ENCODE measurements at regions not wholly inside any gene's neighbourhood (a gene's known extent, or its start where the extent isn't known, plus 50 kb on each side); places are given as distances from the start of the nearest gene placed in this dataset.

DNA sequence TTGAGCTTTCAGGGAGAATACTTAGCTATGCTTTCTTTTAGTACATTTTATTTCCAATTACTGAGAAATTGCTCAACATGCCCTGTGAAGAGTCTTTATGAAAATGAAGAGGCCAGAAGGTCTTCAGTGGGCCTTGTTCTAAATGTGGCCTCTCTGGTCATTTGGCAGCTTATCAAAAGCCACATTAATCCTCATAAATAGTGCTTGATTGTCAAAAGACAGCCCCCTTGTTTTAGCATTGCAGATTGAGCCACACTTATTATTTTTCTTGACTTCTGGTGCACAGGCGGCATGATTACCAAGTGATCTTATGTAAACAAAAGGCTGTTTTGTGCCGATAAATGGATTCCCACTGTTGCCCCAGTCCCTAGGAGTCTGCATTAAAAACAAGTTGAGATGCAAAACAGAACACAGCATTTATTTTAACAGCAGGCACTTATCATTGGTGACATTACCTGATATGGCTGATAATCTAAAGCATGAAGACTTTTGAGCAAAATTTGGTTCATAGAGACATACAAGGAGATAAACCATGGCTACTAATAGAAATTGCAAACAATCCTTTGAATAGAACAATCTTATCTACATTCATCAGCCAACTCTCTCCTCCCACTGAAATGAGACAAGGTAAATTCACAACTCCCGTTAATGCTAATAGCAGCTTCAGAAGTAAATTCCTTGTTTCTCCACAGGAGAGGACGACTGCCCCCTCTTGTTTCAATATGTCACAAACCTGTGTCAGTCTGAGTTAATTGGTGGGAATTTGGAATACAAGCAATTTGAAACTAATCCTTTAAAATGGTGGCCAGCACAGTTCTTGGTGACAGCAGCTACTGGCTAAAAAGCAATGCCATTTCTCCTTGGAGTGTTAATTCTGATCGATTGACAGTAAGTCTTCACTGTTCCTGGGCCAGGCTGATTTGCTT lies 194.3 kb downstream of the NSUN3 start:
- DNase-seq (ENCODE audit: low read depth in 3 of 3, low spot score in 2 of 3), result no peak

GRCh38 chr3:94258851-94259250 lies 196.0 kb downstream of the NSUN3 start:
- no peak for DNase-seq (ENCODE audit: low read depth in 3 of 3, low spot score in 2 of 3)

DNA sequence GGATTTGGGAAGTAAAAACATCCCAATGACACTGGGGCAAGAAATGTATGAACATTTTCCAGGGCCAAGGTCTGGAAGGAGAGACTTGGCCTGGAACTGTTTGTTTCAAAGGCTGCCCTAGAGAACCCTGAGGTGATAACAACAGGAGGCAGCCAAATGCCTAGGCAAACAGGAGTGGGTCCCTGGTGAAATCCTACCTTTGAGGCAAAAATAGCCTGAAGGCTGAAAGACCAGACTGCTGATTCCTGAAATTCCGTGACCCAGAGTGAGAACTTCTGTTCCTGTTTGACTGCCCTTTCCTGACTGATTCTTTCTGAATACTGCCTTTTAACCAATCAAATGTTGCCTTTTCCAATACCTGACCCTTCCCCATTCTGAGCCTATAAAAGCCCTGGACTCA lies 196.4 kb downstream of the NSUN3 start:
- DNase-seq (ENCODE audit: low read depth in 3 of 3, low spot score in 2 of 3), result no peak

DNA sequence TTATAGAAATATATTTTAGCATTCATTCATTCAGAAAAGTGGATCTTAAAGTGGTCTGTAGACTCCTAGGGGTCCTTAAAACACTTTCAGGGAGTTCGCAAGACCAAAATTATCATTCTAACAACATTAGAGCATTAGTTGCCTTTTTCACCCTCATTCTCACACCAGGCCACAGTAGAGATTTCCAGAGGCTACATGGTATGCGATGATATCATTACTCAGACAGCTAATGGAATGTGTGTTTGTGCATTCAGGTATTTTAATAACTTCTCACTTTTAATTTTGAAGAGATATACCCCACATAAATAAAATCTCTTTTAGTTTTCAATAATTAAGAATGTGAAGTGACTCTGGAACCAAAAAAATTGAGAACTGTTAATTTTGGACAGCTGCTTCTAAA lies 206.9 kb downstream of the NSUN3 start:
- DNase-seq (ENCODE audit: low read depth in 3 of 3, low spot score in 2 of 3), result no peak

DNA sequence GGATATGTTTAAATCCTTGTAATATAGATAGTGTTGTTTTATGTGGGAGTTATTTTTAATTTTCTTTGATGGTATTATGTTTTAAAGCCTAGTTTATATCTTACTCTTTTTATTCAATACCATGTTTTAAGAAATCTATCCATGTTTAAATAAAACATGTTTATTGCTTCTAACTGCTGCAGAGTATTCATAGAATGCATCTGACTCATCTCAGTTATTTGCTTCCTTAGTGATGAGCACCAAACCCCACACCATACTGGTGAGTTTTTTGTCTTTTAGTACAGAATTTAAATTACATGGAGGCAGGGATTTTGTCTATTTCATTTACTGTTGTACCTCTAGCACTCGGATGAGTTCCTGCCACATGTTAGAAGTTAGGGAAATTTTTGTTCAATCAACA lies 209.2 kb downstream of the NSUN3 start:
- DNase-seq (ENCODE audit: low read depth in 3 of 3, low spot score in 2 of 3), result no peak

DNA sequence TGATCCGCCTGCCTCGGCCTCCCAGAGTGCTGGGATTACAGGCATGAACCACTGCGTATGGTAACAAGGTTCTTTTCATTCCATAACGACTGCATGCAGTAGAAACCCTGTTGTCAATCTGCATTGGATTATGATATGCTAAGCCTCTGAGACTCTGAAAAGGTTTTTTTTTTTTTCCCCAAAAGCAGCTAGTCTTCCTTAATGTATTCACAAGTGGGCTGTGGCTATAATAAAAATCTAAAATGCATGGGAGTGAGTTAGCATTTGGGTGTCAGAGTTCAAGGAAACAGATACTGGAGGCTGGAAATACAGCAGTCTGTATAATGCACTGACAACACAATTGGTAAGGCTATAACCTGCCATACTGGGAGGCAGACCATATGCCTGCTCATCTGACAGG lies 218.1 kb downstream of the NSUN3 start:
- DNase-seq (ENCODE audit: low read depth in 3 of 3, low spot score in 2 of 3), result no peak

DNA sequence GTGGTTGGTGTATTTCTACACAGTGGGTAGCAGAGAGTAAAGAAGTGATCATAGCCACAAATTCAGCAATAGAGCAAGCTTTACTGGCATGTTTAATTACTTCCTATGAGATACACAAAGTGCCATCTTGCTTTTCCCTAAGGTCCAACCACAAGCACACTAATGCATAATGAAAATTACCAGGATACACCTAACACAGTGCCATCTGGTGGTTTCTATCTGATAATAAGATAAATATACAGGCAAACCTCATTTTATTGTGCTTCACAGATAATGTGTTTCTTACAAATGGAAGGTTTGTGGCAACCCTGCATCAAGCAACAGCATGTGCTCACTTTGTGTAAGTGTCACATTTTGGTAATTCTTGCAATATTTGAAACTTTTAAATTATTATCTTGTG lies 223.0 kb downstream of the NSUN3 start:
- no peak for DNase-seq (ENCODE audit: low read depth in 3 of 3, low spot score in 2 of 3)

- DNase-seq (ENCODE audit: low read depth in 3 of 3, low spot score in 2 of 3), result no peak
These were observed 228.8 kb downstream of the NSUN3 start for GRCh38 chr3:94291686-94292085.

DNA sequence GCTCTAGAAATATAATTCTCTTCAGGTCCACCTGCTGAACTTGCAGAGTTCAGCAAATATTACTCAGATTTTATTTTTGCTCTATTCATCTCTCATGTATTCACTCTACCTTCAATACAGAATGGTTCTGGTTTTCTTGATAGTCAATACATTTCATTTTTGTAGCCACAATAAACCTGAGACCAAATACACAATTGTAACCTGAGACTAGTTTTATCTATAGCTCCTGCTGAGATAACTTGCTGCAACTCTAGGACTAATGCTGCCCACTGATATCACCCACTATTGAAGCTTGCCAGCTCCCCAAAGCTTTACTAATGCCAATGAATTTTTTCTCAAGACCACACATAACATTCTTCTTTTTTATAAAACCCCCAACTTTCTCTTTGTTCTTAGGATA lies 229.3 kb downstream of the NSUN3 start:
- DNase-seq (ENCODE audit: low read depth in 3 of 3, low spot score in 2 of 3), result no peak

- no peak for DNase-seq (ENCODE audit: low read depth in 3 of 3, low spot score in 2 of 3)
These were observed 230.9 kb downstream of the NSUN3 start for GRCh38 chr3:94293793-94294195.

GRCh38 chr3:94294806-94295205 lies 231.9 kb downstream of the NSUN3 start:
- no peak for DNase-seq (ENCODE audit: low read depth in 3 of 3, low spot score in 2 of 3)

DNA sequence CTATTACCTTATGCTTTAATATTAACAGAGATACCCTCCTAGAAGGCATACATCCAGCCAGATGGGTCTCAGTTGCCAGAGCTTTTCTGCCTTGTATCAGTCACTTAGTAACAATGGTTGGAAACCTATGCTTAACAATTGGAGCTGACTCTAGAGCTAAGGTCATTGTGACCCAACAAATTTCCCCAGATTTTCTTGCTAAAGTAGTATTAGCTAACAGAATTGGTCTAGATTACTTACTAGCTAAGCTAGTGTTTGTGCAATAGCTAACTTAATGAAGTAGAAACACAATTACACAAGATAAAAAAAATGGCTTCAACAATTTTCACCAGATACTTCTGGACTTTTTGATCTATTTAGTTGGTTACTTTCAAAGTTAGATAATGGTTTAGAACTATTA lies 236.9 kb downstream of the NSUN3 start:
- no peak for DNase-seq (ENCODE audit: low read depth in 3 of 3, low spot score in 2 of 3)

GRCh38 chr3:94301366-94301765 lies 238.5 kb downstream of the NSUN3 start:
- DNase-seq (ENCODE audit: low read depth in 3 of 3, low spot score in 2 of 3), result no peak

- no peak for DNase-seq (ENCODE audit: low read depth in 3 of 3, low spot score in 2 of 3)
These were observed 240.4 kb downstream of the NSUN3 start for GRCh38 chr3:94303266-94303665.

DNA sequence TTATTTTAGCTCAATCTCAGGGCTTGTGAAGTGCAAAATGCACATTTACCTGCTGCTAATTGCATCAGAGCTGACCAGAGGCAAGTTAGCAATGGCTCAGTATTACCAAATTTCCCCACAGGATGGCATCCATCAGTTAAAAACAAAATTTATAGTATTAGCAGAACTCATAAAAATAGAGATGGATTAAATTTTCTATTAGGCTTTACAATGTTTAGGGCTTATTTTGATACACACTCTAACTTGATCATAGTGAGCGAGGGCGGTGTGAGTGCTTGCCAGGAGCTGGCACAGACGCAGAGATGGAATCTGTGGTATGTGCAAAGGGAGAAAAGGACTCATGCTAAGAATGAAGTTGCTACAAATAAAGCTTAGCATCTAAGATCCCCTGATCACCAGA lies 241.0 kb downstream of the NSUN3 start:
- no peak for DNase-seq (ENCODE audit: low read depth in 3 of 3, low spot score in 2 of 3)

GRCh38 chr3:94304954-94305353 lies 242.1 kb downstream of the NSUN3 start:
- DNase-seq (ENCODE audit: low read depth in 3 of 3, low spot score in 2 of 3), result no peak

DNA sequence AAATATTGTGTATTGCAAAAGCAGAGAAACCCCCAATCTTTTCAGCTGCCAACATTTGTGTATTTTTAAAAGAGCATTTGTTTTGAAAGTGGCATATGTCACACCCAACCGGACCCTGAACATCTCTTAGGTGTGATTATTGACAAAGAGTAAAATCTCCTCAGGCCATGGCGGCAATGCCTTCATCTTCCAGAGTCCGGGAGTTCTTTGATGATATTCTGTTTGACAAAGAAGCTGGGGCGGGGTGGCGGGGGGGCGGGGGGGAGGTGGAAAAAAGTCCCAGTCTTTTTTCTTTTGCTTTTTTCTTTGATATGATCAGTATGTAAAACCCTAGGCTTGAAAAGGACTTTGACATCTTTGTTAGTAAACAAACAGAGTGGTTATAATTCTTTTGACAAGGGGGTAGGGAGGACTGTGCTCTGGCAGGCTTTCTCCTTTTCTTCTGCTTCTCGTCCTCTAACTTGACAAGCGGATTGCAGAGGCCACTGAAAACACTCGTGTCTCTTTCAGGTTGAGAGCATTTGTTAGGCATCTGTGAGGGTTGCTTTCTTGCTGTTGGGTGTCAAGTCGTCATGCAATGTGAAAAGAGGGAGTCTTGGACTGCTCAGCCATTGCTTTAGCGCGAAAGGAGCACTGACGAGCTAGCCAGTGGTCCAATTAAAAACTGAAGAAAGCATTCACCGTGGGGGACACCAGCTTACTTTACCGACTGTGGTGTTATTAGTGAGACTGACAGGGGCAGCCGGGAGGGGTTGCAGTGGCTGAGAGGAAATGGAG lies 243.2 kb downstream of the NSUN3 start:
- DNase-seq (ENCODE audit: low read depth in 3 of 3, low spot score in 2 of 3), result no peak

DNA sequence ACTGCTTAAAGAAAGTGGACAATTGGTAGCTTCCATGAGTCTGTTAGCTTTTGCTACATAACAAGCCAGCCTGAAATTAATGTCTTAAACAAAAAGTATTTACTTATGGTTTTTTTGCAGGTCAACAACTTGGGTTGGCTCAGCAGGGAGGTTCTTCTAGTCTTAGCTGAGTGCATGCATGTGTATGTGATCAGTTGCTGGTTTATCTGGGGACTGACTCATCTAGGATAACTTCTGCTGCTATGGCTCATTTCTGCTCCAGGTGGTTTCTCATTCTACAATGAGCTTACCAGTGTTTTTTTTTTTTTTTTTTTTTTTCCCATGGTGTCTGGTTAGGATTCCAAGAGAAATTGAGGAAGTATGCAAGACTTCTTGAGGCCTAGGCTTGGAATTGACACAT lies 244.7 kb downstream of the NSUN3 start:
- no peak for DNase-seq (ENCODE audit: low read depth in 3 of 3, low spot score in 2 of 3)

DNA sequence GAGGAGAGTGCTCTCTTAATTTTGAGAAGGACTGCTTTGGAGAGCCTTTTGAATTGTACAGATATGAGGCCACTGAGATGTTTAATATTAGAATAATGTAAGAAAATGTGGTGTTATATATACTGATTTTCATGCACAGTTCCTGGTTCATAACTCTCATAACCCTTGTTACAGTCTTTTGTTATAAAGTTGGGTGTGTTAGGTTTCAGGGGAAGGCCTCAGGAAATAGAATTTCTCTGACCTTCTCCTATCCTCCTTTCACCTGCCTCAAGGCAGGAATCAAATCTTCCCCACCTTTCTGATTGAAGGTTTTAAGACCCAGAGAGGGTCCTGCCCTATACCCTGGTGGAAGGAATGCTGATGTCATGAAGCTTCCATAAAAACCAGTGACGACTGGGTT lies 245.9 kb downstream of the NSUN3 start:
- DNase-seq (ENCODE audit: low read depth in 3 of 3, low spot score in 2 of 3), result no peak

DNA sequence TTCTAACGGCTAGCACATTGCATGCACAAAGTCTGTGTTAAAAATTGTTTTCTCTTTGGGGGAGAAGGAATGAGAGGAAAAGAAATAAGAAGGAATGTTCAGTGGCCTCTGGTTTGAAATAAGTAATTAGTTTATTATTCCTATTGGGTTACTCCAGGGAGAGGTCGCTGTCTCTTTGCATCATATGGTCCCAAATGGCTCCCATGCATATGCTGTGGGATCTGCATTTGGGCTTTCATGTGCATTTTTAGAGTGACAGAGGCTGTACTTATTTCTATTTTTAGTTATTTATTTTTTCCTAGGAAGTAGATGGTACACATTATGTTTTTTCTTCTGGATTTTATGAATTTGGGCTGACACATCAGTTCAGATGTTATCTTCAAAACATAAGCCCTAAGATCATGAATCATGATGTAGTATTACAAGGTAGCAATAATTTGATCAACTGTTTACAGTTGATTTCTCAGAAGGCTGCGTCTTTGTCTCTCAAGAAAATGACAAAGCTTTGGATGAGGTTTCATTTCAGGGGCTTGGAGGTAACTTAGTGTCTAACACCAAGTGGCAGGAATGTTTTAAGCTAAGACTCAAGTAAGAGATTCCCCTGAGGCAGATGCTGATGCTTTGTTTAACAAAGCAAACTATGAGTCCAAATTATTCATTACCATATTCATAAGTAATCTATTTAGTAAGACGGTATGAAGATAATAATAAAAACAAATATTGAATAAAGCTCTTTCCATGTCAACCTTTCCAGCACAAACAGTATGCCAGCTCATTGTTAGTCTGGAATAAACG lies 247.7 kb downstream of the NSUN3 start:
- DNase-seq (ENCODE audit: low read depth in 3 of 3, low spot score in 2 of 3), result no peak

DNA sequence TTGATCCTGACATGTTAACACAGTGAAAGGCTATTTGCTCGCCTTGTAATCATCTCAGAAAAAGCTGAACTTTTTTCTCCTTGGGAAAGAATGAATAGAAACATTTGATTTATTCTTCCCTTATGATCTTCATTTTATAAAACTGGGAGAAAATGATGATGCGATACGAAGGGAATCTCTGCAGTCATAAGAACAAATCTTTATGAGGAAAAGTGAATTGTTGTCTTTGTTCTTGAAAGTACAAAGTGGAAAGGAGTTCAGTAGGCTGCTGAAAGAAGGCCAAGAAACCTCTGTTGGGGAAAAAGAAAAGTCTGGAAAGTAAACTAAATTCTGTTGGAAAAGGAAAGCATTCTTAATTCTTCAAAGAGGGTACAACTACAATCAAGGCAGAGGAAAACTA lies 248.8 kb downstream of the NSUN3 start:
- no peak for DNase-seq (ENCODE audit: low read depth in 3 of 3, low spot score in 2 of 3)

Measured in right renal cortex interstitium (tissue), 3 donors.